ENCODE measurements at regions not wholly inside any gene's neighbourhood (a gene's known extent, or its start where the extent isn't known, plus 50 kb on each side); places are given as distances from the start of the nearest gene placed in this dataset.
A peak's percentile ranks its signal among the peaks of the same experiment; 100 is the strongest.

GRCh38 chr3:189530822-189531221 is 100.4 kb upstream of the TP63 start:
- no peak overlapping the region for H3K4me3 ChIP-seq (ENCODE audit: low read length)
- TF ChIP-seq CTCF (conservative IDR thresholded peaks at IDR 0.05; ENCODE audit: low read length) = no peak
- peak; percentile 12 for DNase-seq (ENCODE audit: low read depth)

- H3K4me3 ChIP-seq (ENCODE audit: low read length) = no peak overlapping the region
- DNase-seq (ENCODE audit: low read depth) = no peak
- no peak for TF ChIP-seq CTCF (conservative IDR thresholded peaks at IDR 0.05; ENCODE audit: low read length)
Measured at GRCh38 chr3:189531271-189531670, 99.9 kb upstream of the TP63 start.

- H3K4me3 ChIP-seq (ENCODE audit: low read length) = no peak overlapping the region
- DNase-seq (ENCODE audit: low read depth) = no peak
- no peak for TF ChIP-seq CTCF (conservative IDR thresholded peaks at IDR 0.05; ENCODE audit: low read length)
Measured at GRCh38 chr3:189534531-189534930, 96.7 kb upstream of the TP63 start.

- H3K4me3 ChIP-seq (ENCODE audit: low read length) = no peak overlapping the region
- DNase-seq (ENCODE audit: low read depth) = no peak
- TF ChIP-seq CTCF (conservative IDR thresholded peaks at IDR 0.05; ENCODE audit: low read length) = no peak
Measured at GRCh38 chr3:189537135-189537534, 94.1 kb upstream of the TP63 start.

- no peak for TF ChIP-seq CTCF (conservative IDR thresholded peaks at IDR 0.05; ENCODE audit: low read length)
- no peak for DNase-seq (ENCODE audit: low read depth)
- H3K4me3 ChIP-seq (ENCODE audit: low read length) = no peak overlapping the region
Measured at GRCh38 chr3:189547448-189547847, 83.7 kb upstream of the TP63 start.

- TF ChIP-seq CTCF (conservative IDR thresholded peaks at IDR 0.05; ENCODE audit: low read length) = no peak
- no peak overlapping the region for H3K4me3 ChIP-seq (ENCODE audit: low read length)
- no peak for DNase-seq (ENCODE audit: low read depth)
Measured at GRCh38 chr3:189548053-189548452, 83.1 kb upstream of the TP63 start.

GRCh38 chr3:189551007-189551406 is 80.2 kb upstream of the TP63 start:
- TF ChIP-seq CTCF (conservative IDR thresholded peaks at IDR 0.05; ENCODE audit: low read length) = no peak
- H3K4me3 ChIP-seq (ENCODE audit: low read length) = no peak overlapping the region
- no peak for DNase-seq (ENCODE audit: low read depth)

Measured in AG10803 (cell line).